A673 (cell line): ENCODE measurements at regions not wholly inside any gene's neighbourhood (a gene's known extent, or its start where the extent isn't known, plus 50 kb on each side); places are given as distances from the start of the nearest gene placed in this dataset.

ENCODE experiments used
- BruUV-seq: library from RNA; stranded (reverse); fragments of 400-500 nt; replicated peaks from 2 replicates; lab custom pipeline; 2021; lab: Mats Ljungman, UMichigan
- CTCF ChIA-PET: fragments of 300-600 bp; sonication (Branson Sonifier 250); formaldehyde crosslinking; loops from one replicate; lab custom pipeline; 2022; ENCODE audit warnings: antibody characterized with exemption; lab: Charles Lee
- POLR2A ChIA-PET: fragments of 300-600 bp; sonication (Branson Sonifier 250); formaldehyde crosslinking; loops from one replicate; lab custom pipeline; 2022; ENCODE audit warnings: antibody characterized with exemption; ENCODE audit not compliant: low non-redundant PET; lab: Charles Lee
- DNase-seq: peaks from one replicate; pipeline ENCODE4 v3.0.0-alpha.2; 2015; ENCODE audit warnings: low spot score
- H3K27ac ChIP-seq: fragments of 200-600 bp; sonication (generic); 2 replicates; pipeline ENCODE4 v1.5.1; 2016; ENCODE audit warnings: mixed run types, low read depth, mild to moderate bottlenecking, mixed read lengths, antibody characterized with exemption, low read length; ENCODE audit not compliant: poor library complexity, severe bottlenecking
- H3K27me3 ChIP-seq: fragments of 200-600 bp; sonication (generic); replicated peaks from 2 replicates; pipeline ENCODE4 v1.6.1; 2017; ENCODE audit warnings: mixed run types, low read depth, mild to moderate bottlenecking, mixed read lengths, antibody characterized with exemption, low read length; ENCODE audit not compliant: insufficient read depth, poor library complexity
- H3K36me3 ChIP-seq: fragments of 200-600 bp; sonication (generic); 2 replicates; pipeline ENCODE4 v1.6.1; 2016; ENCODE audit warnings: mixed run types, mild to moderate bottlenecking, mixed read lengths, antibody characterized with exemption, low read length; ENCODE audit not compliant: insufficient read depth, poor library complexity, severe bottlenecking
- H3K4me1 ChIP-seq: fragments of 200-600 bp; sonication (generic); 2 replicates; pipeline ENCODE4 v1.6.1; 2017; ENCODE audit warnings: mixed run types, mild to moderate bottlenecking, mixed read lengths, antibody characterized with exemption, low read length; ENCODE audit not compliant: insufficient read depth, poor library complexity, severe bottlenecking
- H3K4me3 ChIP-seq: fragments of 200-600 bp; sonication (generic); 2 replicates; pipeline ENCODE4 v1.5.1; 2016; ENCODE audit warnings: low read depth, mixed run types, mild to moderate bottlenecking, mixed read lengths, low read length; ENCODE audit not compliant: poor library complexity, severe bottlenecking
- H3K9me3 ChIP-seq: fragments of 200-600 bp; sonication (generic); 2 replicates; pipeline ENCODE4 v1.6.1; 2016; ENCODE audit warnings: mixed run types, low read depth, mild to moderate bottlenecking, mixed read lengths, antibody characterized with exemption, low read length; ENCODE audit not compliant: poor library complexity, severe bottlenecking
- EZH2 ChIP-seq: fragments of 200-600 bp; sonication (generic); IDR thresholded peaks from 2 replicates; pipeline ENCODE4 v1.6.1; 2017; ENCODE audit warnings: borderline replicate concordance, low read depth, mild to moderate bottlenecking, mixed read lengths, antibody characterized with exemption, low read length; ENCODE audit not compliant: poor library complexity, severe bottlenecking
- intact Hi-C: fragments of 100-400 bp; cut with micrococcal nuclease; formaldehyde crosslinking; loops from one replicate; pipeline ENCODE4 v1.10.0; 2022; ENCODE audit not compliant: unreplicated experiment
- TF ChIP-seq, protein P1 (sequence below): fragments of 300-800, 200-600 bp; sonication (generic); conservative IDR thresholded peaks from 2 replicates; pipeline ENCODE4 v1.5.1; 2017; ENCODE audit warnings: low read depth, mild to moderate bottlenecking, antibody characterized with exemption, low read length, moderate library complexity, mixed read lengths

GRCh38 chr17:77273397-77274085 is 132.8 kb downstream of the SEC14L1 start:
- intact Hi-C loops = no loop called here
- no peak overlapping the region for H3K4me3 ChIP-seq
- H3K27ac ChIP-seq = no peak overlapping the region
- POLR2A ChIA-PET = no interaction called here
- CTCF ChIA-PET = no interaction called here
- no peaks in the 10 kb centered on the region for H3K27me3 ChIP-seq
- DNase-seq = no peak
- TF ChIP-seq, protein P1, sequence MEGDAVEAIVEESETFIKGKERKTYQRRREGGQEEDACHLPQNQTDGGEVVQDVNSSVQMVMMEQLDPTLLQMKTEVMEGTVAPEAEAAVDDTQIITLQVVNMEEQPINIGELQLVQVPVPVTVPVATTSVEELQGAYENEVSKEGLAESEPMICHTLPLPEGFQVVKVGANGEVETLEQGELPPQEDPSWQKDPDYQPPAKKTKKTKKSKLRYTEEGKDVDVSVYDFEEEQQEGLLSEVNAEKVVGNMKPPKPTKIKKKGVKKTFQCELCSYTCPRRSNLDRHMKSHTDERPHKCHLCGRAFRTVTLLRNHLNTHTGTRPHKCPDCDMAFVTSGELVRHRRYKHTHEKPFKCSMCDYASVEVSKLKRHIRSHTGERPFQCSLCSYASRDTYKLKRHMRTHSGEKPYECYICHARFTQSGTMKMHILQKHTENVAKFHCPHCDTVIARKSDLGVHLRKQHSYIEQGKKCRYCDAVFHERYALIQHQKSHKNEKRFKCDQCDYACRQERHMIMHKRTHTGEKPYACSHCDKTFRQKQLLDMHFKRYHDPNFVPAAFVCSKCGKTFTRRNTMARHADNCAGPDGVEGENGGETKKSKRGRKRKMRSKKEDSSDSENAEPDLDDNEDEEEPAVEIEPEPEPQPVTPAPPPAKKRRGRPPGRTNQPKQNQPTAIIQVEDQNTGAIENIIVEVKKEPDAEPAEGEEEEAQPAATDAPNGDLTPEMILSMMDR = no peak
- TF ChIP-seq EZH2 = no peak
- H3K4me1 ChIP-seq = no peaks in the 10 kb centered on the region
- H3K9me3 ChIP-seq = no peaks in the 10 kb centered on the region
- BruUV-seq = no TSS peak
- no peaks in the 10 kb centered on the region for H3K36me3 ChIP-seq

GRCh38 chr17:77274096-77274845 is 133.5 kb downstream of the SEC14L1 start:
- Histone ChIP-seq H3K27ac (no peak overlapping the region), H3K36me3 (no peaks in the 10 kb centered on the region), H3K9me3 (no peaks in the 10 kb centered on the region), H3K27me3 (no peaks in the 10 kb centered on the region), H3K4me1 (no peaks in the 10 kb centered on the region), H3K4me3 (no peak overlapping the region)
- ChIA-PET CTCF (no interaction called here), POLR2A (no interaction called here)
- no peak for DNase-seq
- TF ChIP-seq, protein P1 = no peak
- no TSS peak for BruUV-seq
- intact Hi-C loops = no loop called here

DNA sequence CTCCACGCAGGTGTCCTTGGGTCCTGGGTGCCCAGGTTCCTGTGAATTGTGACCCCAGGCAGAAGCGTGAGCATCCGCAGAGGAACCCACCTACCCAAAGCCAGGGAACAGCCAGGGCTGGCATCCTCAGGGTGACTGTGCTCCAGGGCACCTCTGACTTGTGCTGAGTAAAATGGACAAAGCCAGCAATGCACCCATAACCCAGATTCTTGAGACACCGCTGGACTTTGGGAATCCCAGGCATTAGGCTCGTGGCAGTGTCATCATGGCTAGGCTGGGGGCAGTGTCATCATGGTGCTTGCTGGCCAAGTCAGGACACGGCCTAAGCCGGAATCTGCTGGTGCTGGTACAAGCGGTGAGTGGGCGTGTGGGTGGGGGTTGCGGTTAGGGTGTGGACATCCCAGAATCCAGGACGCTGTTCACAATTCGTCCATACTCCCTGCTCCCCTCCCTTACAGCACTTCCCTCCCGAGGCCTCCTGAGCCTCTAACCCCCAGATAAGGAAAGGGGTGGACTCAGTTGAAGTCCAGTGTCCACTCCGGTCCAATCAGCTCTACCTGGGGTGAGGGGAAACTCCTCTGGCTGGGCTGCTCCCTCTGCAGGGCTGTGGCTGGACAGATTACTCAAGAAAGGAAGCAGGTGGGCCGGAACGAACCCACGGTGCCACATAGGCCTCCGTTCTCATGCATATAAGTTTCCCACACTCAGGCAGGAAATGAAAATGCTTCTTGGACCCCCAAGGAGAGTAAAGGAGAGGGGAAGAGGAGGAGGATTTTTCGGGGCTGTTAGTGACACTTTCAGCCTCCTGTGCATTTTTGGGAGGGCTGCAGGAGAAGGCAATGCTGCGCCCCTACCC is 138.9 kb downstream of the SEC14L1 start:
- Histone ChIP-seq H3K4me3 (no peak overlapping the region), H3K27ac (no peak overlapping the region), H3K36me3 (no peaks in the 10 kb centered on the region), H3K27me3 (no peaks in the 10 kb centered on the region), H3K9me3 (no peaks in the 10 kb centered on the region), H3K4me1 (peaks cover 5% of the 10 kb centered on the region)
- TF ChIP-seq EZH2 = no peak
- DNase-seq = no peak
- POLR2A ChIA-PET = no interaction called here
- intact Hi-C loops = no loop called here
- CTCF ChIA-PET = no interaction called here
- no TSS peak for BruUV-seq
